HepG2 (cell line): ENCODE measurements at regions not wholly inside any gene's neighbourhood (a gene's known extent, or its start where the extent isn't known, plus 50 kb on each side); places are given as distances from the start of the nearest gene placed in this dataset.
"Not testable (repeated sequence)": the region's sequence is repeated elsewhere in the genome, so short reads cannot be mapped to it uniquely, and the experiment has no call there.

Source experiments
- EP300 ChIP-seq, 3 experiments: sonication (generic) in 1 of 3; formaldehyde crosslinking in 1 of 3; IDR thresholded peaks; 2 replicates each; pipeline versions ENCODE4 v1.5.1 to v1.6.1; 2011 to 2020; ENCODE audit warnings: low read depth in 2 of 3, low read length in 2 of 3, borderline replicate concordance in 1 of 3, improper control_type of control experiment in 1 of 3, mild to moderate bottlenecking in 1 of 3, missing genetic modification reagents in 1 of 3, moderate library complexity in 1 of 3
- EZH2 ChIP-seq: conservative IDR thresholded peaks from 2 replicates; pipeline ENCODE4 v1.6.1; 2012; ENCODE audit warnings: mild to moderate bottlenecking, low read depth, low read length, moderate library complexity
- MXI1 ChIP-seq: IDR thresholded peaks from 3 replicates; pipeline ENCODE4 v1.6.1; 2012; ENCODE audit warnings: low read depth, low read length, inconsistent platforms, borderline replicate concordance
- PHF20 ChIP-seq: sonication (generic); formaldehyde crosslinking; IDR thresholded peaks from 2 replicates; pipeline ENCODE4 v1.5.0; 2020; ENCODE audit warnings: mild to moderate bottlenecking, missing genetic modification reagents
- TOPORS ChIP-seq: sonication (generic); formaldehyde crosslinking; IDR thresholded peaks from 2 replicates; pipeline ENCODE4 v1.8.0; 2023; ENCODE audit warnings: mild to moderate bottlenecking, missing genetic modification reagents
- XRCC5 ChIP-seq: fragments of 200-400 bp; formaldehyde crosslinking; optimal IDR thresholded peaks from 2 replicates; pipeline ENCODE3; 2017; ENCODE audit warnings: mild to moderate bottlenecking, low read length
- YEATS2 ChIP-seq: sonication (generic); formaldehyde crosslinking; IDR thresholded peaks from 2 replicates; pipeline ENCODE4 v1.4.0; 2020; ENCODE audit warnings: missing genetic modification reagents, borderline replicate concordance
- TF ChIP-seq, protein P1 (sequence below): sonication (generic); formaldehyde crosslinking; IDR thresholded peaks from 2 replicates; pipeline ENCODE4 v1.5.0; 2020; ENCODE audit warnings: mild to moderate bottlenecking, missing genetic modification reagents, moderate library complexity
- TF ChIP-seq, protein P2 (sequence below): sonication (generic); formaldehyde crosslinking; IDR thresholded peaks from 2 replicates; pipeline ENCODE4 v1.5.1; 2020; ENCODE audit warnings: missing genetic modification reagents, mild to moderate bottlenecking, borderline replicate concordance
- TF ChIP-seq, protein P3 (sequence below): sonication (generic); formaldehyde crosslinking; IDR thresholded peaks from 2 replicates; pipeline ENCODE4 v1.4.0; 2020; ENCODE audit warnings: missing genetic modification reagents

DNA sequence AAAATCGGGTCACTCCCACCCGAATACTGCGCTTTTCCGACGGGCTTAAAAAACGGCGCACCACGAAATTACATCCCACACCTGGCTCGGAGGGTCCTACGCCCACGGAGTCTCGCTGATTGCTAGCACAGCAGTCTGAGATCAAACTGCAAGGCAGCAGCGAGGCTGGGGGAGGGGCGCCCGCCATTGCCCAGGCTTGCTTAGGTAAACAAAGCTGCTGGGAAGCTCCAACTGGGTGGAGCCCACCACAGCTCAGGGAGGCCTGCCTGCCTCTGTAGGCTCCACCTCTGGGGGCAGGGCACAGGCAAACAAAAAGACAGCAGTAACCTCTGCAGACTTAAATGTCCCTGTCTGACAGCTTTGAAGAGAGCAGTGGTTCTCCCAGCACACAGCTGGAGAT lies 325.7 kb upstream of the PIK3R1 start:
- TF ChIP-seq, protein P1, sequence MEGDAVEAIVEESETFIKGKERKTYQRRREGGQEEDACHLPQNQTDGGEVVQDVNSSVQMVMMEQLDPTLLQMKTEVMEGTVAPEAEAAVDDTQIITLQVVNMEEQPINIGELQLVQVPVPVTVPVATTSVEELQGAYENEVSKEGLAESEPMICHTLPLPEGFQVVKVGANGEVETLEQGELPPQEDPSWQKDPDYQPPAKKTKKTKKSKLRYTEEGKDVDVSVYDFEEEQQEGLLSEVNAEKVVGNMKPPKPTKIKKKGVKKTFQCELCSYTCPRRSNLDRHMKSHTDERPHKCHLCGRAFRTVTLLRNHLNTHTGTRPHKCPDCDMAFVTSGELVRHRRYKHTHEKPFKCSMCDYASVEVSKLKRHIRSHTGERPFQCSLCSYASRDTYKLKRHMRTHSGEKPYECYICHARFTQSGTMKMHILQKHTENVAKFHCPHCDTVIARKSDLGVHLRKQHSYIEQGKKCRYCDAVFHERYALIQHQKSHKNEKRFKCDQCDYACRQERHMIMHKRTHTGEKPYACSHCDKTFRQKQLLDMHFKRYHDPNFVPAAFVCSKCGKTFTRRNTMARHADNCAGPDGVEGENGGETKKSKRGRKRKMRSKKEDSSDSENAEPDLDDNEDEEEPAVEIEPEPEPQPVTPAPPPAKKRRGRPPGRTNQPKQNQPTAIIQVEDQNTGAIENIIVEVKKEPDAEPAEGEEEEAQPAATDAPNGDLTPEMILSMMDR (CRISPR knock-in tag) = not testable (repeated sequence)
- TF ChIP-seq, protein P2, sequence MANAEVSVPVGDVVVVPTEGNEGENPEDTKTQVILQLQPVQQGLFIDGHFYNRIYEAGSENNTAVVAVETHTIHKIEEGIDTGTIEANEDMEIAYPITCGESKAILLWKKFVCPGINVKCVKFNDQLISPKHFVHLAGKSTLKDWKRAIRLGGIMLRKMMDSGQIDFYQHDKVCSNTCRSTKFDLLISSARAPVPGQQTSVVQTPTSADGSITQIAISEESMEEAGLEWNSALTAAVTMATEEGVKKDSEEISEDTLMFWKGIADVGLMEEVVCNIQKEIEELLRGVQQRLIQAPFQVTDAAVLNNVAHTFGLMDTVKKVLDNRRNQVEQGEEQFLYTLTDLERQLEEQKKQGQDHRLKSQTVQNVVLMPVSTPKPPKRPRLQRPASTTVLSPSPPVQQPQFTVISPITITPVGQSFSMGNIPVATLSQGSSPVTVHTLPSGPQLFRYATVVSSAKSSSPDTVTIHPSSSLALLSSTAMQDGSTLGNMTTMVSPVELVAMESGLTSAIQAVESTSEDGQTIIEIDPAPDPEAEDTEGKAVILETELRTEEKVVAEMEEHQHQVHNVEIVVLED = not testable (repeated sequence)
- TF ChIP-seq PHF20; EZH2; EP300 (IDR thresholded peaks at IDR 0.05; ENCODE audit: low read depth in 2 of 2, low read length in 2 of 2); EP300 (CRISPR knock-in tag; IDR thresholded peaks at IDR 0.05; ENCODE audit: borderline replicate concordance); TOPORS (CRISPR knock-in tag); XRCC5; MXI1; YEATS2 (CRISPR knock-in tag): not testable (repeated sequence)
- TF ChIP-seq, protein P3, sequence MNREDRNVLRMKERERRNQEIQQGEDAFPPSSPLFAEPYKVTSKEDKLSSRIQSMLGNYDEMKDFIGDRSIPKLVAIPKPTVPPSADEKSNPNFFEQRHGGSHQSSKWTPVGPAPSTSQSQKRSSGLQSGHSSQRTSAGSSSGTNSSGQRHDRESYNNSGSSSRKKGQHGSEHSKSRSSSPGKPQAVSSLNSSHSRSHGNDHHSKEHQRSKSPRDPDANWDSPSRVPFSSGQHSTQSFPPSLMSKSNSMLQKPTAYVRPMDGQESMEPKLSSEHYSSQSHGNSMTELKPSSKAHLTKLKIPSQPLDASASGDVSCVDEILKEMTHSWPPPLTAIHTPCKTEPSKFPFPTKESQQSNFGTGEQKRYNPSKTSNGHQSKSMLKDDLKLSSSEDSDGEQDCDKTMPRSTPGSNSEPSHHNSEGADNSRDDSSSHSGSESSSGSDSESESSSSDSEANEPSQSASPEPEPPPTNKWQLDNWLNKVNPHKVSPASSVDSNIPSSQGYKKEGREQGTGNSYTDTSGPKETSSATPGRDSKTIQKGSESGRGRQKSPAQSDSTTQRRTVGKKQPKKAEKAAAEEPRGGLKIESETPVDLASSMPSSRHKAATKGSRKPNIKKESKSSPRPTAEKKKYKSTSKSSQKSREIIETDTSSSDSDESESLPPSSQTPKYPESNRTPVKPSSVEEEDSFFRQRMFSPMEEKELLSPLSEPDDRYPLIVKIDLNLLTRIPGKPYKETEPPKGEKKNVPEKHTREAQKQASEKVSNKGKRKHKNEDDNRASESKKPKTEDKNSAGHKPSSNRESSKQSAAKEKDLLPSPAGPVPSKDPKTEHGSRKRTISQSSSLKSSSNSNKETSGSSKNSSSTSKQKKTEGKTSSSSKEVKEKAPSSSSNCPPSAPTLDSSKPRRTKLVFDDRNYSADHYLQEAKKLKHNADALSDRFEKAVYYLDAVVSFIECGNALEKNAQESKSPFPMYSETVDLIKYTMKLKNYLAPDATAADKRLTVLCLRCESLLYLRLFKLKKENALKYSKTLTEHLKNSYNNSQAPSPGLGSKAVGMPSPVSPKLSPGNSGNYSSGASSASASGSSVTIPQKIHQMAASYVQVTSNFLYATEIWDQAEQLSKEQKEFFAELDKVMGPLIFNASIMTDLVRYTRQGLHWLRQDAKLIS = not testable (repeated sequence)
